Stomach (tissue), 8 donors: ENCODE measurements at regions not wholly inside any gene's neighbourhood (a gene's known extent, or its start where the extent isn't known, plus 50 kb on each side); places are given as distances from the start of the nearest gene placed in this dataset.

Experiments
- DNase-seq, 2 donors: peaks; one replicate each; pipeline versions ENCODE4 v3.0.0 to v3.0.0-alpha.2; 2013 to 2019
- H3K27ac ChIP-seq, 5 donors: fragments of 200-600 bp in 4 of 5; sonication (generic) in 4 of 5; one replicate each; pipeline ENCODE4 v1.5.1; 2013 to 2019; ENCODE audit warnings: mild to moderate bottlenecking in 1 of 5, moderate library complexity in 1 of 5
- H3K27me3 ChIP-seq, 3 donors: fragments of 200-600 bp; sonication (generic); one replicate each; pipeline ENCODE4 v1.5.1; 2017 to 2019; ENCODE audit warnings: mixed run types in 1 of 3
- H3K36me3 ChIP-seq, 4 donors: fragments of 200-600 bp; sonication (generic); 1 replicate in 3 of 4; 2 replicates in 1 of 4; pipeline ENCODE4 v1.5.1; 2016 to 2019
- H3K4me1 ChIP-seq, 4 donors: fragments of 200-600 bp; sonication (generic); one replicate each; pipeline ENCODE4 v1.5.1; 2016 to 2019
- H3K4me3 ChIP-seq, 4 donors: fragments of 200-600 bp; sonication (generic) in 3 of 4; one replicate each; pipeline ENCODE4 v1.5.1; 2016 to 2019; ENCODE audit warnings: mild to moderate bottlenecking in 1 of 4
- H3K9me3 ChIP-seq, 4 donors: fragments of 200-600 bp; sonication (generic); one replicate each; pipeline ENCODE4 v1.5.1; 2016 to 2019
- EP300 ChIP-seq: sonication (generic); formaldehyde crosslinking; IDR thresholded peaks from one replicate; pipeline ENCODE4 v1.6.1; 2017; ENCODE audit warnings: antibody characterized with exemption
- POLR2A ChIP-seq, 4 donors: fragments of 450-650 bp; IDR thresholded peaks; one replicate each; pipeline ENCODE4 v1.6.1; 2016; ENCODE audit warnings: antibody characterized with exemption in 4 of 4, control low read depth in 2 of 4, mild to moderate bottlenecking in 1 of 4, moderate library complexity in 1 of 4
- POLR2AphosphoS5 ChIP-seq, 3 donors: sonication (generic); formaldehyde crosslinking; IDR thresholded peaks; one replicate each; pipeline ENCODE4 v1.6.1; 2016; ENCODE audit warnings: antibody characterized with exemption in 3 of 3
- WGBS, 5 donors: extraction: QIAGEN DNeasy Blood & Tissue Kit in 3 of 5; methylation state at CpG; one replicate each; pipeline versions ENCODE4 v1.1.5 to v1.1.7; 2013 to 2018; 5-methylcytosine and 5-hydroxymethylcytosine counted together
- intact Hi-C: fragments of 100-400 bp; cut with DNase I; formaldehyde crosslinking; loops from one replicate; pipeline ENCODE4 v1.15.1; 2023; ENCODE audit warnings: low total_unique reads
- TF ChIP-seq, protein P1 (sequence below), 7 experiments: fragments of 450-650 bp in 4 of 7; fragments of 200-600 bp in 3 of 7; sonication (generic) in 3 of 7; IDR thresholded peaks; one replicate each; pipeline ENCODE4 v1.5.1; 2016 to 2019; ENCODE audit warnings: antibody characterized with exemption in 7 of 7, control low read depth in 2 of 7, mild to moderate bottlenecking in 1 of 7
- donor health status: healthy with polysubstance abuse.
- donor health status: Bipolar disorder and iron deficiency.
- donor health status: healthy.

DNA sequence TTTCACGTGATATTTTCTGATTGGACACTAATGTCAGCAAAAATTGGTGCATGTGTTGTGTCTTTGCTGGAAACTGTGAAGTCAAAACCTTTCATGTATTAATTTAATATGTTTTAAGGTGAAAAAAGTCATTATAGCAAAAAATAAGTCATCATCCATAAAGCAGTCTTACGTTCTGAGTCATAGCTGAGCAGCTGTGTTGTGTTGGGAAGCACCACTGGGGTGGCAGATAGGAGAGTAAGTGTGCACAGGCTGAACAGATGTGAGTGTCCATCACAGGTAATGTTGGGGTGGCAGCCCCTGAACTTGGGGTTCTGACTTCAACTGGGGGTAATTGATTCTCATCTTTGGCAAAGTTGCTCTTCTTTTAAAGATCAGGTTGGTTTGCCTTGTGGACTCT, 156.8 kb downstream of the NXNL2 start:
- 90 to 94% (median 92%) methylated on average over 2 of the region's 2 CpGs for WGBS, 5 donors
- H3K36me3 ChIP-seq = no peaks in the 10 kb centered on the region
- H3K27me3 ChIP-seq = no peaks in the 10 kb centered on the region
- H3K27ac ChIP-seq = no peak overlapping the region
- no peak for TF ChIP-seq EP300
- no peak for TF ChIP-seq POLR2AphosphoS5 (IDR thresholded peaks at IDR 0.05)
- TF ChIP-seq POLR2A (IDR thresholded peaks at IDR 0.05) = no peak
- TF ChIP-seq, protein P1, sequence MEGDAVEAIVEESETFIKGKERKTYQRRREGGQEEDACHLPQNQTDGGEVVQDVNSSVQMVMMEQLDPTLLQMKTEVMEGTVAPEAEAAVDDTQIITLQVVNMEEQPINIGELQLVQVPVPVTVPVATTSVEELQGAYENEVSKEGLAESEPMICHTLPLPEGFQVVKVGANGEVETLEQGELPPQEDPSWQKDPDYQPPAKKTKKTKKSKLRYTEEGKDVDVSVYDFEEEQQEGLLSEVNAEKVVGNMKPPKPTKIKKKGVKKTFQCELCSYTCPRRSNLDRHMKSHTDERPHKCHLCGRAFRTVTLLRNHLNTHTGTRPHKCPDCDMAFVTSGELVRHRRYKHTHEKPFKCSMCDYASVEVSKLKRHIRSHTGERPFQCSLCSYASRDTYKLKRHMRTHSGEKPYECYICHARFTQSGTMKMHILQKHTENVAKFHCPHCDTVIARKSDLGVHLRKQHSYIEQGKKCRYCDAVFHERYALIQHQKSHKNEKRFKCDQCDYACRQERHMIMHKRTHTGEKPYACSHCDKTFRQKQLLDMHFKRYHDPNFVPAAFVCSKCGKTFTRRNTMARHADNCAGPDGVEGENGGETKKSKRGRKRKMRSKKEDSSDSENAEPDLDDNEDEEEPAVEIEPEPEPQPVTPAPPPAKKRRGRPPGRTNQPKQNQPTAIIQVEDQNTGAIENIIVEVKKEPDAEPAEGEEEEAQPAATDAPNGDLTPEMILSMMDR (IDR thresholded peaks at IDR 0.05) = no peak
- H3K4me3 ChIP-seq = no peak overlapping the region
- peaks cover 0 to 4% (median 0%) of the 10 kb centered on the region in 4 donors for H3K4me1 ChIP-seq
- intact Hi-C loops = no loop called here
- DNase-seq = no peak
- peaks cover 0 to 7% (median 0%) of the 10 kb centered on the region in 4 donors for H3K9me3 ChIP-seq

DNA sequence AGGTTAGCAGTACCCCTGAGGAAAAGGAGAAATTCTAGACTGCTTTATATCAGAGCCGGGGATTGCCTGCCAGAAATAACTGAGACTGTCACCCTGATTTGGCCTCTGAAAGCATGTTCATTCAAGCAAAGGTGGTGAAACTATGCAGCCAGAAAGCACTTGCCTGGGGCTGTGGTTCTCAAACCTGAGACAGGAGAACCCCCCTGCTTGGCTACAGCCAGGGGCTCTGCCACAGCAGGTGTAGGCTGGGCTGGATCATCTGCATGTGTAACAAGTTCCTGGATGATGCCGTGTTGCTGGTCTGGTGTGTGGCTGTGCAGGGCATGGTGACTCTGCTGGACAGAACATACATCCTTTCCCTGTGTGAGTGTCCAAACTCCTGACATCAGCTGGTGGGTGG, 157.8 kb downstream of the NXNL2 start:
- TF ChIP-seq POLR2A (IDR thresholded peaks at IDR 0.05) (no peak), EP300 (no peak), POLR2AphosphoS5 (IDR thresholded peaks at IDR 0.05) (no peak)
- TF ChIP-seq, protein P1 (IDR thresholded peaks at IDR 0.05) = no peak
- Histone ChIP-seq H3K9me3 (peaks cover 0 to 7% (median 0%) of the 10 kb centered on the region in 4 donors), H3K4me1 (peaks cover 0 to 4% (median under 1%) of the 10 kb centered on the region in 4 donors), H3K4me3 (no peak overlapping the region), H3K36me3 (no peaks in the 10 kb centered on the region), H3K27me3 (no peaks in the 10 kb centered on the region), H3K27ac (no peak overlapping the region)
- intact Hi-C loops = no loop called here
- no peak for DNase-seq
- 60 to 75% (median 69%) methylated on average over 2 of the region's 2 CpGs for WGBS, 5 donors

DNA sequence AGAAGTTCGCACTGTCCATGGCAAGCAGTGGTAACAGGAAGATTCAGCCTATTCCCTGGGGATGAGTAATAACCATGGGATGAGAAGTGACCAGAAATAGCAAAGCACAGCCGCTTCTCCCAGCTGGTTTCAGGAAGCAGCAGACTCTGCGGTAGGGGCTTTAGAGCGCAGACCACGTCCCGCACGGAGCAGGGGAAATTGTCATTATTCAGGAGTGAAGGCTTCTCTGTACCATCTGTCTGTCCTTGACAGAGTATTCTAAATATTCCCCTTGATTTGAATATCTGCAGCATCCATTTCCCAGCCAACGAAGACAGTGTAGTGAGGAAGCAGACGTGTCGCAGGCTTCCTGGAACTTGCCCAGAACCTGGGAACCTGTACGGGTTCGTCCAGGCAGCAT, 159.6 kb downstream of the NXNL2 start:
- no peaks in the 10 kb centered on the region for H3K36me3 ChIP-seq
- no peak overlapping the region for H3K27ac ChIP-seq
- DNase-seq = peak in 1 of 2 donors; percentile 53
- H3K4me3 ChIP-seq = no peak overlapping the region
- WGBS, 5 donors = 66 to 73% (median 73%) methylated on average over 12 of the region's 12 CpGs
- peaks cover 0 to 10% (median 2%) of the 10 kb centered on the region in 4 donors for H3K4me1 ChIP-seq
- intact Hi-C loops = no loop called here
- TF ChIP-seq, protein P1 (IDR thresholded peaks at IDR 0.05) = no peak
- TF ChIP-seq POLR2A (IDR thresholded peaks at IDR 0.05) (no peak), EP300 (no peak), POLR2AphosphoS5 (IDR thresholded peaks at IDR 0.05) (no peak)
- H3K27me3 ChIP-seq = no peaks in the 10 kb centered on the region
- peaks cover 0 to 7% (median 0%) of the 10 kb centered on the region in 4 donors for H3K9me3 ChIP-seq

DNA sequence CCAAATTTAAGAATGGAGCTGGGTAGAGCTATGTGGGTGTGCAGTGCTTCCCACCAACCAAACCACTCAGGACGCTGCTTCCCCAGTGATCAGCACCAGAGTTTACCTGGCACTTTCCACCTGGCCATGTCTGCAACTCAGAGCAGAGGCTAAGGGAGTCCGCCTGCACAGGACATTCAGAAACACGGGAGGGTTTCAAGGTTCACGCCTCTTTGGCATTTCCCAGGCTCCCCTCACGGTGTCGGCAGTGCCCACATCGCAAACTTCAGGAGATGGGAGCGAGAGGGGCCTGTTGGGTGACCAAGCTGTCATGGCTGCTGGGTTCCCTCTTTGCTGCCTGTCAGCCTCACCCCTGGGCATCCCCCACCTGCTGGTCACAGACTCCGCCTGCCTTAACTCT, 161.5 kb downstream of the NXNL2 start:
- no peak overlapping the region for H3K4me3 ChIP-seq
- H3K9me3 ChIP-seq = peaks cover 0 to 7% (median 0%) of the 10 kb centered on the region in 4 donors
- intact Hi-C loops = no loop called here
- H3K27ac ChIP-seq = no peak overlapping the region
- no peaks in the 10 kb centered on the region for H3K27me3 ChIP-seq
- DNase-seq = no peak
- 87 to 97% (median 92%) methylated on average over 9 of the region's 9 CpGs for WGBS, 5 donors
- H3K36me3 ChIP-seq = no peaks in the 10 kb centered on the region
- H3K4me1 ChIP-seq = peaks cover 0 to 10% (median 2%) of the 10 kb centered on the region in 4 donors
- no peak for TF ChIP-seq EP300
- no peak for TF ChIP-seq POLR2AphosphoS5 (IDR thresholded peaks at IDR 0.05)
- TF ChIP-seq, protein P1 (IDR thresholded peaks at IDR 0.05) = no peak
- TF ChIP-seq POLR2A (IDR thresholded peaks at IDR 0.05) = no peak
